Gastrocnemius medialis (tissue), 4 donors: ENCODE measurements at regions not wholly inside any gene's neighbourhood (a gene's known extent, or its start where the extent isn't known, plus 50 kb on each side); places are given as distances from the start of the nearest gene placed in this dataset.

Experiments
- POLR2A ChIP-seq, 2 donors: fragments of 450-650 bp; IDR thresholded peaks; one replicate each; pipeline ENCODE4 v1.6.1; 2017; ENCODE audit warnings: antibody characterized with exemption in 2 of 2, mild to moderate bottlenecking in 2 of 2, moderate library complexity in 2 of 2
- TF ChIP-seq, protein P1 (sequence below), 5 experiments: fragments of 450-650 bp in 3 of 5; fragments of 200-600 bp in 2 of 5; sonication (generic) in 2 of 5; IDR thresholded peaks in 4 of 5; conservative IDR thresholded peaks in 1 of 5; 1 replicate in 4 of 5; 2 replicates in 1 of 5; pipeline ENCODE4 v1.5.1; 2016 to 2019; ENCODE audit warnings: antibody characterized with exemption in 5 of 5, mild to moderate bottlenecking in 3 of 5, moderate library complexity in 3 of 5

DNA sequence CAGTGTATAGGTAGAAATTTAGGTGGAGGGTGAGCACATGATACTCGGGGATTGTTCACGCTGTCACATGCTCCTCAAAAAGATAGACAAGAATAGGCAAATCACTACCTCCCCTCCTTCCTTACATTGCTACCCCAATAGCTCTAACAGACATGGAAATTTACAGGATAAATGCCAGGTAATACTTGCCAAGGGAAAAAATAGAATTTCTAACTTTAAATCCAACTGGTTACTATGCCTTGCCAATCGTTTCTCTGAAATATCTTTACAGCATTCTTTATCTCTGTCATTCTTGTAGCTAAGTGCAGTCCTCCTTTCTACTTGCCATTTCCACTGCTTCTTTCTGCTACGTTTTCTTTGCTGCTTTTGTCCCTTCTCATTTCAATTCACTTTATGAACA is 339.8 kb upstream of the ZEB2 start:
- TF ChIP-seq, protein P1, sequence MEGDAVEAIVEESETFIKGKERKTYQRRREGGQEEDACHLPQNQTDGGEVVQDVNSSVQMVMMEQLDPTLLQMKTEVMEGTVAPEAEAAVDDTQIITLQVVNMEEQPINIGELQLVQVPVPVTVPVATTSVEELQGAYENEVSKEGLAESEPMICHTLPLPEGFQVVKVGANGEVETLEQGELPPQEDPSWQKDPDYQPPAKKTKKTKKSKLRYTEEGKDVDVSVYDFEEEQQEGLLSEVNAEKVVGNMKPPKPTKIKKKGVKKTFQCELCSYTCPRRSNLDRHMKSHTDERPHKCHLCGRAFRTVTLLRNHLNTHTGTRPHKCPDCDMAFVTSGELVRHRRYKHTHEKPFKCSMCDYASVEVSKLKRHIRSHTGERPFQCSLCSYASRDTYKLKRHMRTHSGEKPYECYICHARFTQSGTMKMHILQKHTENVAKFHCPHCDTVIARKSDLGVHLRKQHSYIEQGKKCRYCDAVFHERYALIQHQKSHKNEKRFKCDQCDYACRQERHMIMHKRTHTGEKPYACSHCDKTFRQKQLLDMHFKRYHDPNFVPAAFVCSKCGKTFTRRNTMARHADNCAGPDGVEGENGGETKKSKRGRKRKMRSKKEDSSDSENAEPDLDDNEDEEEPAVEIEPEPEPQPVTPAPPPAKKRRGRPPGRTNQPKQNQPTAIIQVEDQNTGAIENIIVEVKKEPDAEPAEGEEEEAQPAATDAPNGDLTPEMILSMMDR (IDR thresholded peaks at IDR 0.05 in 4 of 5, conservative IDR thresholded peaks at IDR 0.05 in 1 of 5) = no peak
- TF ChIP-seq POLR2A (IDR thresholded peaks at IDR 0.05) = no peak
